ENCODE measurements at regions not wholly inside any gene's neighbourhood (a gene's known extent, or its start where the extent isn't known, plus 50 kb on each side); places are given as distances from the start of the nearest gene placed in this dataset.

DNA sequence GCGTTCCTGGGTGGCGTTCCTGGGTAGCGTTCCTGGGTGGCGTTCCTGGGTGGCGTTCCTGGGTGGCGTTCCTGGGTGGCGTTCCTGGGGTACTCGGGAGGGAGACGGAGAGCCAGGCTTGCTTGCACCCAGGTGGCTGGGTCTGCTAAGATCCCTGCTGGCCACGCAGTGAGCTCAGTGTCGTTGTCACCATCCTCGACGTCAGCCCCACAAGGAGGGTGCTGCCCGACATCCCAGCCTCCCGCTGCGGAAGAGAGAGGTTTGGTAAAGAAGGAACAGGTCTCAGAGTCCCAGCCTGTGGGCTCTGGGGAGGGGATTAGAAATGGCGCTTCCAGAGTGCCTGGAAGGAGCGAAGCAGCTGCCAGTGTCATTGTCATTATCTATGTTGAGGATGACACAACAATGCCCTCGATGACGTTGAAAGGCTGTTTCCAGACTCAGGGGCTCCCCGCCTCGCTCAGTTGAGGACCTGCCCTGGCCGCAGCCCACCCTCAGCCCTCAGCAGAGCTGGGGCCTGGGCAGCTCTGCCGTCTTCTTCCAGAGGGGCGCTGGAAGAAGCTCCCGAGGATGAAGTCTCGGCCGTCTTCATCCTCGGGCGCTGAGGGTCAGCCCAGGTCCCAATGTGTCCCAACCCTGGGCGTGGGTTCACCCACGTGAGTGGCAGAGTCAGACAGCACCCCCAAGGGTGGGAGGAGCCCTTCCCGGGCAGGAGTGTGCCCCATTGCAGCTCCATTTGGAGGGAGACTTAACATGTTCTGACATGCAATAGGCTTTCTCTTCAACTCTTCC, 328.8 kb downstream of the ADGRD1 start:
- TF ChIP-seq, protein P1, sequence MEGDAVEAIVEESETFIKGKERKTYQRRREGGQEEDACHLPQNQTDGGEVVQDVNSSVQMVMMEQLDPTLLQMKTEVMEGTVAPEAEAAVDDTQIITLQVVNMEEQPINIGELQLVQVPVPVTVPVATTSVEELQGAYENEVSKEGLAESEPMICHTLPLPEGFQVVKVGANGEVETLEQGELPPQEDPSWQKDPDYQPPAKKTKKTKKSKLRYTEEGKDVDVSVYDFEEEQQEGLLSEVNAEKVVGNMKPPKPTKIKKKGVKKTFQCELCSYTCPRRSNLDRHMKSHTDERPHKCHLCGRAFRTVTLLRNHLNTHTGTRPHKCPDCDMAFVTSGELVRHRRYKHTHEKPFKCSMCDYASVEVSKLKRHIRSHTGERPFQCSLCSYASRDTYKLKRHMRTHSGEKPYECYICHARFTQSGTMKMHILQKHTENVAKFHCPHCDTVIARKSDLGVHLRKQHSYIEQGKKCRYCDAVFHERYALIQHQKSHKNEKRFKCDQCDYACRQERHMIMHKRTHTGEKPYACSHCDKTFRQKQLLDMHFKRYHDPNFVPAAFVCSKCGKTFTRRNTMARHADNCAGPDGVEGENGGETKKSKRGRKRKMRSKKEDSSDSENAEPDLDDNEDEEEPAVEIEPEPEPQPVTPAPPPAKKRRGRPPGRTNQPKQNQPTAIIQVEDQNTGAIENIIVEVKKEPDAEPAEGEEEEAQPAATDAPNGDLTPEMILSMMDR (IDR thresholded peaks at IDR 0.05), result no peak
- no peak for TF ChIP-seq POLR2A (IDR thresholded peaks at IDR 0.05)
- TF ChIP-seq POLR2AphosphoS5 (IDR thresholded peaks at IDR 0.05), result no peak

Measured in suprapubic skin (tissue), 4 donors.